Neural cell (in vitro differentiated cells): ENCODE measurements at regions not wholly inside any gene's neighbourhood (a gene's known extent, or its start where the extent isn't known, plus 50 kb on each side); places are given as distances from the start of the nearest gene placed in this dataset.

Source experiments
- H2AFZ ChIP-seq: fragments of 200-600, 300-800 bp; sonication (generic), shearing (Covaris generic); 2 replicates; pipeline ENCODE4 v1.6.0; 2014; ENCODE audit warnings: low read depth, mild to moderate bottlenecking, antibody characterized with exemption, low read length, moderate library complexity
- H3F3A ChIP-seq: fragments of 200-600 bp; shearing (Covaris generic); 2 replicates; pipeline ENCODE4 v1.6.1; 2016; ENCODE audit warnings: mild to moderate bottlenecking, moderate library complexity, mixed read lengths, antibody characterized with exemption, low read length; ENCODE audit not compliant: insufficient read depth, poor library complexity, severe bottlenecking
- H3K27ac ChIP-seq: fragments of 200-600, 300-800 bp; sonication (generic), shearing (Covaris generic); 2 replicates; pipeline ENCODE4 v1.5.1; 2014; ENCODE audit warnings: mild to moderate bottlenecking, low read length, moderate library complexity
- H3K27me3 ChIP-seq: fragments of 300-800, 200-600 bp; sonication (generic), shearing (Covaris generic); 2 replicates; pipeline ENCODE4 v1.6.0; 2014; ENCODE audit warnings: mild to moderate bottlenecking, low read depth, low read length, moderate library complexity; ENCODE audit not compliant: insufficient read depth
- H3K36me3 ChIP-seq: fragments of 300-800, 200-600 bp; sonication (generic), shearing (Covaris generic); 2 replicates; pipeline ENCODE4 v1.5.1; 2014; ENCODE audit warnings: mild to moderate bottlenecking, antibody characterized with exemption, low read length, moderate library complexity; ENCODE audit not compliant: insufficient read depth
- H3K4me2 ChIP-seq: fragments of 300-800, 200-600 bp; sonication (generic), shearing (Covaris generic); 2 replicates; pipeline ENCODE4 v1.6.0; 2014; ENCODE audit warnings: mild to moderate bottlenecking, low read length
- H3K4me3 ChIP-seq: fragments of 300-800, 200-600 bp; sonication (generic), shearing (Covaris generic); 2 replicates; pipeline ENCODE4 v1.5.1; 2014; ENCODE audit warnings: mild to moderate bottlenecking, low read length, moderate library complexity
- H3K79me2 ChIP-seq: fragments of 200-600 bp; shearing (Covaris generic); replicated peaks from 2 replicates; pipeline ENCODE4 v1.6.0; 2014; ENCODE audit warnings: mild to moderate bottlenecking, low read length, moderate library complexity; ENCODE audit not compliant: insufficient read depth
- H3K9ac ChIP-seq: fragments of 300-800, 200-600 bp; sonication (generic), shearing (Covaris generic); 2 replicates; pipeline ENCODE4 v1.6.1; 2016; ENCODE audit warnings: mild to moderate bottlenecking, low read length, mixed read lengths
- H3K9me2 ChIP-seq: fragments of 200-600 bp; shearing (Covaris generic); 2 replicates; pipeline ENCODE4 v1.6.1; 2016; ENCODE audit warnings: mild to moderate bottlenecking, low read length, mixed read lengths; ENCODE audit not compliant: insufficient read depth
- H3K9me3 ChIP-seq: fragments of 200-600, 300-800 bp; sonication (generic), shearing (Covaris generic); 2 replicates; pipeline ENCODE4 v1.6.1; 2016; ENCODE audit warnings: mild to moderate bottlenecking, mixed run types, low read length, moderate library complexity, mixed read lengths
- H4K20me1 ChIP-seq: fragments of 200-600 bp; shearing (Covaris generic); 2 replicates; pipeline ENCODE4 v1.6.1; 2016; ENCODE audit warnings: mild to moderate bottlenecking, mixed run types; ENCODE audit not compliant: insufficient read depth
- CTCF ChIP-seq: fragments of 450-650 bp; IDR thresholded peaks from 2 replicates; pipeline ENCODE4 v1.5.1; 2014; ENCODE audit warnings: antibody characterized with exemption, mild to moderate bottlenecking, moderate library complexity; ENCODE audit not compliant: poor library complexity, severe bottlenecking
- EP300 ChIP-seq: fragments of 450-650 bp; conservative IDR thresholded peaks from 2 replicates; pipeline ENCODE4 v1.6.1; 2014; ENCODE audit warnings: antibody characterized with exemption, mild to moderate bottlenecking, moderate library complexity; ENCODE audit not compliant: poor library complexity, severe bottlenecking
- EZH2 ChIP-seq: fragments of 200-600, 300-800 bp; shearing (Covaris generic), sonication (generic); IDR thresholded peaks from 2 replicates; pipeline ENCODE4 v1.6.1; 2014; ENCODE audit warnings: antibody characterized with exemption, low read length, borderline replicate concordance, mild to moderate bottlenecking; ENCODE audit not compliant: insufficient read depth, poor library complexity, severe bottlenecking
- MXI1 ChIP-seq: fragments of 450-650 bp; conservative IDR thresholded peaks from 2 replicates; pipeline ENCODE4 v1.6.1; 2014; ENCODE audit warnings: antibody characterized with exemption, mild to moderate bottlenecking; ENCODE audit not compliant: poor library complexity, severe bottlenecking
- POLR2AphosphoS5 ChIP-seq: IDR thresholded peaks from 2 replicates; pipeline ENCODE4 v1.6.1; 2012
- RAD21 ChIP-seq: fragments of 450-650 bp; conservative IDR thresholded peaks from 2 replicates; pipeline ENCODE4 v1.6.1; 2014; ENCODE audit warnings: antibody characterized with exemption, mild to moderate bottlenecking, moderate library complexity
- REST ChIP-seq: IDR thresholded peaks from 2 replicates; pipeline ENCODE4 v1.6.1; 2012; ENCODE audit warnings: borderline replicate concordance
- SMC3 ChIP-seq: fragments of 450-650 bp; conservative IDR thresholded peaks from 2 replicates; pipeline ENCODE4 v1.6.1; 2014; ENCODE audit warnings: antibody characterized with exemption, mild to moderate bottlenecking, moderate library complexity; ENCODE audit not compliant: poor library complexity
- TAF1 ChIP-seq: IDR thresholded peaks from 2 replicates; pipeline ENCODE4 v1.6.1; 2012; ENCODE audit warnings: low read depth

- no peak for TF ChIP-seq EZH2
- Histone ChIP-seq H3K4me2 (no peak overlapping the region), H3K27me3 (no peaks in the 10 kb centered on the region), H3K27ac (no peak overlapping the region), H2AFZ (no peak overlapping the region), H3K9me3 (no peaks in the 10 kb centered on the region), H3F3A (no peaks in the 10 kb centered on the region), H3K4me3 (no peak overlapping the region), H3K9me2 (no peaks in the 10 kb centered on the region), H3K9ac (no peak overlapping the region), H3K79me2 (no peaks in the 10 kb centered on the region), H3K36me3 (no peaks in the 10 kb centered on the region), H4K20me1 (no peaks in the 10 kb centered on the region)
Measured at GRCh38 chr10:130687566-130687965, 551.4 kb downstream of the GLRX3 start.

- Histone ChIP-seq H3K27me3 (no peaks in the 10 kb centered on the region), H3K27ac (no peak overlapping the region), H4K20me1 (no peaks in the 10 kb centered on the region), H3K9ac (no peak overlapping the region), H3K79me2 (no peaks in the 10 kb centered on the region), H2AFZ (no peak overlapping the region), H3K9me2 (no peaks in the 10 kb centered on the region), H3K4me3 (no peak overlapping the region), H3F3A (no peaks in the 10 kb centered on the region), H3K4me2 (no peak overlapping the region), H3K36me3 (no peaks in the 10 kb centered on the region), H3K9me3 (no peaks in the 10 kb centered on the region)
- no peak for TF ChIP-seq SMC3
- no peak for TF ChIP-seq EZH2
- no peak for TF ChIP-seq POLR2AphosphoS5
- no peak for TF ChIP-seq EP300
- TF ChIP-seq TAF1: no peak
- no peak for TF ChIP-seq RAD21
- TF ChIP-seq REST: no peak
- no peak for TF ChIP-seq CTCF
- no peak for TF ChIP-seq MXI1
Measured at GRCh38 chr10:130689743-130690626, 553.8 kb downstream of the GLRX3 start.
